ENCODE measurements at regions not wholly inside any gene's neighbourhood (a gene's known extent, or its start where the extent isn't known, plus 50 kb on each side); places are given as distances from the start of the nearest gene placed in this dataset.
"Not testable (repeated sequence)": the region's sequence is repeated elsewhere in the genome, so short reads cannot be mapped to it uniquely, and the experiment has no call there.

- CTCF ChIA-PET; H3K4me3 ChIP-seq (ENCODE audit: low read length); H3K36me3 ChIP-seq (ENCODE audit: insufficient read depth, low read length); H3K4me3 Mint-ChIP-seq; H3K4me1 ChIP-seq (ENCODE audit: insufficient read depth, low read length); POLR2A ChIA-PET; H3K9me3 ChIP-seq (ENCODE audit: low read length); H3K27ac Mint-ChIP-seq; DNase-seq; H3K4me1 Mint-ChIP-seq; H3K36me3 Mint-ChIP-seq; H3K27me3 ChIP-seq (ENCODE audit: insufficient read depth, low read length, poor library complexity, severe bottlenecking); H3K27ac ChIP-seq (ENCODE audit: low read depth, low read length): not testable (repeated sequence)
- Mint-ChIP-seq H3K27me3 (peaks cover 15 to 41% of the 10 kb centered on the region in 2 donors), H3K9me3 (peaks cover 13 to 27% (median 17%) of the 10 kb centered on the region in 5 donors)
These were observed 165.1 kb downstream of the IER5 start for GRCh38 chr1:181253601-181254000.

- Mint-ChIP-seq H3K36me3 (peaks cover 0 to 2% (median 0%) of the 10 kb centered on the region in 3 donors), H3K9me3 (peaks cover 11 to 27% (median 17%) of the 10 kb centered on the region in 5 donors), H3K4me3 (no peak overlapping the region), H3K27me3 (peaks cover 21 to 38% of the 10 kb centered on the region in 2 donors), H3K4me1 (no peaks in the 10 kb centered on the region), H3K27ac (no peak overlapping the region)
- CTCF ChIA-PET = interaction anchor here (1.5 kb wide), 1 partner anchor 20 kb away, joined by 3 read pairs; no protein-coding TSS in a partner anchor
- Histone ChIP-seq H3K27ac (ENCODE audit: low read depth, low read length) (no peak overlapping the region), H3K4me1 (ENCODE audit: insufficient read depth, low read length) (no peaks in the 10 kb centered on the region), H3K27me3 (ENCODE audit: insufficient read depth, low read length, poor library complexity, severe bottlenecking) (no peaks in the 10 kb centered on the region), H3K9me3 (ENCODE audit: low read length) (no peaks in the 10 kb centered on the region), H3K4me3 (ENCODE audit: low read length) (no peak overlapping the region), H3K36me3 (ENCODE audit: insufficient read depth, low read length) (no peaks in the 10 kb centered on the region)
- DNase-seq = no peak
- POLR2A ChIA-PET = no interaction called here
These were observed 166.9 kb downstream of the IER5 start for GRCh38 chr1:181255270-181255929.

- Histone ChIP-seq H3K27me3 (ENCODE audit: insufficient read depth, low read length, poor library complexity, severe bottlenecking) (no peaks in the 10 kb centered on the region), H3K9me3 (ENCODE audit: low read length) (no peaks in the 10 kb centered on the region), H3K4me3 (ENCODE audit: low read length) (no peak overlapping the region), H3K4me1 (ENCODE audit: insufficient read depth, low read length) (no peaks in the 10 kb centered on the region), H3K27ac (ENCODE audit: low read depth, low read length) (no peak overlapping the region), H3K36me3 (ENCODE audit: insufficient read depth, low read length) (no peaks in the 10 kb centered on the region)
- Mint-ChIP-seq H3K4me3 (no peak overlapping the region), H3K9me3 (peaks cover 11 to 27% (median 17%) of the 10 kb centered on the region in 5 donors), H3K36me3 (peaks cover 0 to 3% (median 0%) of the 10 kb centered on the region in 3 donors), H3K4me1 (no peaks in the 10 kb centered on the region), H3K27me3 (peaks cover 24 to 35% of the 10 kb centered on the region in 2 donors), H3K27ac (peak overlapping the region in 1 of 8 donors; percentile 47)
- no peak for DNase-seq
- ChIA-PET POLR2A (no interaction called here), CTCF (no interaction called here)
These were observed 168.6 kb downstream of the IER5 start for GRCh38 chr1:181257117-181257516.

- Mint-ChIP-seq H3K27ac (no peak overlapping the region), H3K36me3 (peaks cover 0 to 3% (median 0%) of the 10 kb centered on the region in 3 donors), H3K4me1 (no peaks in the 10 kb centered on the region), H3K27me3 (peaks cover 31 to 46% of the 10 kb centered on the region in 2 donors), H3K4me3 (no peak overlapping the region), H3K9me3 (peaks cover 10 to 19% (median 17%) of the 10 kb centered on the region in 5 donors)
- Histone ChIP-seq H3K9me3 (ENCODE audit: low read length) (no peaks in the 10 kb centered on the region), H3K4me1 (ENCODE audit: insufficient read depth, low read length) (no peaks in the 10 kb centered on the region), H3K36me3 (ENCODE audit: insufficient read depth, low read length) (no peaks in the 10 kb centered on the region), H3K4me3 (ENCODE audit: low read length) (no peak overlapping the region), H3K27me3 (ENCODE audit: insufficient read depth, low read length, poor library complexity, severe bottlenecking) (no peaks in the 10 kb centered on the region), H3K27ac (ENCODE audit: low read depth, low read length) (no peak overlapping the region)
- no peak for DNase-seq
- CTCF ChIA-PET = no interaction called here
- POLR2A ChIA-PET = no interaction called here
These were observed 170.7 kb downstream of the IER5 start for GRCh38 chr1:181259026-181259745.

- no peak overlapping the region for H3K27ac ChIP-seq (ENCODE audit: low read depth, low read length)
- no peaks in the 10 kb centered on the region for H3K27me3 ChIP-seq (ENCODE audit: insufficient read depth, low read length, poor library complexity, severe bottlenecking)
- ChIA-PET CTCF (no interaction called here), POLR2A (no interaction called here)
- no peak overlapping the region for H3K4me3 ChIP-seq (ENCODE audit: low read length)
- H3K4me3 Mint-ChIP-seq = no peak overlapping the region
- no peaks in the 10 kb centered on the region for H3K9me3 ChIP-seq (ENCODE audit: low read length)
- H3K27ac Mint-ChIP-seq = no peak overlapping the region
- H3K4me1 ChIP-seq (ENCODE audit: insufficient read depth, low read length) = no peaks in the 10 kb centered on the region
- peaks cover 0 to 3% (median 0%) of the 10 kb centered on the region in 3 donors for H3K36me3 Mint-ChIP-seq
- peaks cover 3 to 11% (median 8%) of the 10 kb centered on the region in 5 donors for H3K9me3 Mint-ChIP-seq
- no peaks in the 10 kb centered on the region for H3K4me1 Mint-ChIP-seq
- no peak for DNase-seq
- H3K36me3 ChIP-seq (ENCODE audit: insufficient read depth, low read length) = no peaks in the 10 kb centered on the region
- peaks cover 31 to 46% of the 10 kb centered on the region in 2 donors for H3K27me3 Mint-ChIP-seq
These were observed 171.8 kb downstream of the IER5 start for GRCh38 chr1:181260271-181260670.

- Mint-ChIP-seq H3K4me3 (no peak overlapping the region), H3K36me3 (peaks cover 0 to 3% (median 0%) of the 10 kb centered on the region in 3 donors), H3K4me1 (no peaks in the 10 kb centered on the region), H3K9me3 (peaks cover 0 to 10% (median under 1%) of the 10 kb centered on the region in 5 donors), H3K27me3 (peaks cover 31 to 46% of the 10 kb centered on the region in 2 donors), H3K27ac (no peak overlapping the region)
- no peaks in the 10 kb centered on the region for H3K27me3 ChIP-seq (ENCODE audit: insufficient read depth, low read length, poor library complexity, severe bottlenecking)
- ChIA-PET POLR2A (no interaction called here), CTCF (no interaction called here)
- no peak overlapping the region for H3K27ac ChIP-seq (ENCODE audit: low read depth, low read length)
- H3K4me1 ChIP-seq (ENCODE audit: insufficient read depth, low read length) = no peaks in the 10 kb centered on the region
- no peaks in the 10 kb centered on the region for H3K36me3 ChIP-seq (ENCODE audit: insufficient read depth, low read length)
- DNase-seq = no peak
- H3K4me3 ChIP-seq (ENCODE audit: low read length) = no peak overlapping the region
- no peaks in the 10 kb centered on the region for H3K9me3 ChIP-seq (ENCODE audit: low read length)
These were observed 172.5 kb downstream of the IER5 start for GRCh38 chr1:181260994-181261393.

GRCh38 chr1:181262069-181262468, 173.6 kb downstream of the IER5 start:
- Mint-ChIP-seq H3K27ac (no peak overlapping the region), H3K4me1 (no peaks in the 10 kb centered on the region), H3K9me3 (peaks cover 0 to 3% (median 0%) of the 10 kb centered on the region in 5 donors), H3K27me3 (peaks cover 30 to 38% of the 10 kb centered on the region in 2 donors), H3K4me3 (no peak overlapping the region), H3K36me3 (peaks cover 0 to 3% (median 0%) of the 10 kb centered on the region in 3 donors)
- H3K36me3 ChIP-seq (ENCODE audit: insufficient read depth, low read length) = no peaks in the 10 kb centered on the region
- no peaks in the 10 kb centered on the region for H3K27me3 ChIP-seq (ENCODE audit: insufficient read depth, low read length, poor library complexity, severe bottlenecking)
- no peak overlapping the region for H3K27ac ChIP-seq (ENCODE audit: low read depth, low read length)
- POLR2A ChIA-PET = no interaction called here
- CTCF ChIA-PET = no interaction called here
- H3K9me3 ChIP-seq (ENCODE audit: low read length) = no peaks in the 10 kb centered on the region
- H3K4me3 ChIP-seq (ENCODE audit: low read length) = no peak overlapping the region
- H3K4me1 ChIP-seq (ENCODE audit: insufficient read depth, low read length) = no peaks in the 10 kb centered on the region
- DNase-seq = no peak

GRCh38 chr1:181263444-181263843, 174.9 kb downstream of the IER5 start:
- no peak overlapping the region for H3K4me3 Mint-ChIP-seq
- Histone ChIP-seq H3K27me3 (ENCODE audit: insufficient read depth, low read length, poor library complexity, severe bottlenecking) (no peaks in the 10 kb centered on the region), H3K36me3 (ENCODE audit: insufficient read depth, low read length) (no peaks in the 10 kb centered on the region), H3K4me3 (ENCODE audit: low read length) (no peak overlapping the region), H3K4me1 (ENCODE audit: insufficient read depth, low read length) (no peaks in the 10 kb centered on the region), H3K9me3 (ENCODE audit: low read length) (no peaks in the 10 kb centered on the region), H3K27ac (ENCODE audit: low read depth, low read length) (no peak overlapping the region)
- no peaks in the 10 kb centered on the region for H3K4me1 Mint-ChIP-seq
- peaks cover 24 to 32% of the 10 kb centered on the region in 2 donors for H3K27me3 Mint-ChIP-seq
- H3K36me3 Mint-ChIP-seq = peaks cover 0 to 3% (median 0%) of the 10 kb centered on the region in 3 donors
- H3K9me3 Mint-ChIP-seq = peaks cover 0 to 3% (median 0%) of the 10 kb centered on the region in 5 donors
- H3K27ac Mint-ChIP-seq = no peak overlapping the region
- CTCF ChIA-PET = no interaction called here
- DNase-seq = no peak
- POLR2A ChIA-PET = no interaction called here
